Neural progenitor cell (in vitro differentiated cells): ENCODE measurements at regions not wholly inside any gene's neighbourhood (a gene's known extent, or its start where the extent isn't known, plus 50 kb on each side); places are given as distances from the start of the nearest gene placed in this dataset.

Experiments used
- DNase-seq: peaks from one replicate; pipeline ENCODE4 v3.0.0-alpha.2; 2016; ENCODE audit warnings: low spot score
- H2AFZ ChIP-seq: fragments of 200-600 bp; sonication (generic); replicated peaks from 2 replicates; pipeline ENCODE4 v1.6.1; 2016; ENCODE audit warnings: antibody characterized with exemption
- H3F3A ChIP-seq: fragments of 200-600 bp; sonication (generic); 2 replicates; pipeline ENCODE4 v1.6.1; 2016; ENCODE audit warnings: antibody characterized with exemption, low read depth
- H3K27ac ChIP-seq: fragments of 200-600 bp; sonication (generic); 2 replicates; pipeline ENCODE4 v1.5.1; 2016; ENCODE audit warnings: mild to moderate bottlenecking
- H3K27me3 ChIP-seq: fragments of 200-600 bp; sonication (generic); 2 replicates; pipeline ENCODE4 v1.6.1; 2016; ENCODE audit warnings: mild to moderate bottlenecking, moderate library complexity
- H3K36me3 ChIP-seq: fragments of 200-600 bp; sonication (generic); 2 replicates; pipeline ENCODE4 v1.5.1; 2016
- H3K4me1 ChIP-seq: fragments of 200-600 bp; sonication (generic); 2 replicates; pipeline ENCODE4 v1.6.1; 2016; ENCODE audit warnings: mixed run types
- H3K4me2 ChIP-seq: fragments of 200-600 bp; sonication (generic); 2 replicates; pipeline ENCODE4 v1.6.1; 2016
- H3K4me3 ChIP-seq: fragments of 200-600 bp; sonication (generic); 2 replicates; pipeline ENCODE4 v1.5.1; 2016
- H3K79me2 ChIP-seq: fragments of 200-600 bp; sonication (generic); 2 replicates; pipeline ENCODE4 v1.6.1; 2016; ENCODE audit warnings: low read depth
- H3K9ac ChIP-seq: fragments of 200-600 bp; sonication (generic); 2 replicates; pipeline ENCODE4 v1.6.1; 2016
- H3K9me3 ChIP-seq: fragments of 200-600 bp; sonication (generic); 2 replicates; pipeline ENCODE4 v1.5.1; 2016; ENCODE audit warnings: low read depth
- H4K20me1 ChIP-seq: fragments of 200-600 bp; sonication (generic); 2 replicates; pipeline ENCODE4 v1.6.1; 2016; ENCODE audit warnings: low read depth
- H3K27ac Mint-ChIP-seq: 3 replicates; pipeline ENCODE4 v1.8.0; 2021; ENCODE audit warnings: mixed read lengths
- H3K27me3 Mint-ChIP-seq: 2 replicates; pipeline ENCODE4 v1.8.0; 2022; ENCODE audit warnings: low read depth, mild to moderate bottlenecking, inconsistent platforms, moderate library complexity, mixed read lengths; ENCODE audit not compliant: insufficient read depth
- H3K36me3 Mint-ChIP-seq: 3 replicates; pipeline ENCODE4 v1.8.0; 2021; ENCODE audit warnings: mixed read lengths
- H3K4me1 Mint-ChIP-seq: 3 replicates; pipeline ENCODE4 v1.8.0; 2021; ENCODE audit warnings: mixed read lengths
- H3K4me3 Mint-ChIP-seq: 3 replicates; pipeline ENCODE4 v1.8.0; 2021; ENCODE audit warnings: mild to moderate bottlenecking, moderate library complexity, mixed read lengths
- H3K9me3 Mint-ChIP-seq: 3 replicates; pipeline ENCODE4 v1.8.0; 2020; ENCODE audit warnings: mixed read lengths
- CTCF ChIP-seq: fragments of 200-600 bp; sonication (generic); IDR thresholded peaks from 2 replicates; pipeline ENCODE4 v1.5.1; 2017; ENCODE audit warnings: antibody characterized with exemption, mild to moderate bottlenecking
- EZH2 ChIP-seq: fragments of 200-600 bp; sonication (generic); IDR thresholded peaks from 2 replicates; pipeline ENCODE4 v1.6.1; 2017; ENCODE audit warnings: antibody characterized with exemption, mild to moderate bottlenecking, moderate library complexity
- EZH2phosphoT487 ChIP-seq: fragments of 200-600 bp; sonication (generic); IDR thresholded peaks from 2 replicates; pipeline ENCODE4 v1.6.1; 2017; ENCODE audit warnings: antibody characterized with exemption

- Histone ChIP-seq H3K4me1 (no peaks in the 10 kb centered on the region), H2AFZ (no peak overlapping the region), H3F3A (no peaks in the 10 kb centered on the region), H3K9ac (no peak overlapping the region), H3K4me3 (no peak overlapping the region), H3K9me3 (no peaks in the 10 kb centered on the region), H3K27me3 (no peaks in the 10 kb centered on the region), H3K4me2 (no peak overlapping the region), H3K79me2 (no peaks in the 10 kb centered on the region), H4K20me1 (no peaks in the 10 kb centered on the region), H3K27ac (no peak overlapping the region), H3K36me3 (no peaks in the 10 kb centered on the region)
- no peak for TF ChIP-seq EZH2phosphoT487
- TF ChIP-seq CTCF: no peak
- no peak for TF ChIP-seq EZH2
- H3K36me3 Mint-ChIP-seq: no peaks in the 10 kb centered on the region
- no peaks in the 10 kb centered on the region for H3K9me3 Mint-ChIP-seq
- no peak overlapping the region for H3K27ac Mint-ChIP-seq
- H3K4me3 Mint-ChIP-seq: no peak overlapping the region
- DNase-seq: no peak
- H3K27me3 Mint-ChIP-seq: no peaks in the 10 kb centered on the region
- H3K4me1 Mint-ChIP-seq: no peaks in the 10 kb centered on the region
These were observed 165.0 kb upstream of the HS3ST1 start for GRCh38 chr4:11593576-11594116.

- Mint-ChIP-seq H3K4me1 (no peaks in the 10 kb centered on the region), H3K4me3 (no peak overlapping the region), H3K36me3 (no peaks in the 10 kb centered on the region), H3K27ac (no peak overlapping the region), H3K9me3 (no peaks in the 10 kb centered on the region), H3K27me3 (no peaks in the 10 kb centered on the region)
- Histone ChIP-seq H3K4me3 (no peak overlapping the region), H3K4me1 (no peaks in the 10 kb centered on the region), H3K36me3 (no peaks in the 10 kb centered on the region), H3K9ac (no peak overlapping the region), H3K27me3 (no peaks in the 10 kb centered on the region), H3F3A (no peaks in the 10 kb centered on the region), H3K79me2 (no peaks in the 10 kb centered on the region), H4K20me1 (no peaks in the 10 kb centered on the region), H2AFZ (no peak overlapping the region), H3K9me3 (no peaks in the 10 kb centered on the region), H3K27ac (no peak overlapping the region), H3K4me2 (no peak overlapping the region)
- no peak for DNase-seq
- TF ChIP-seq EZH2phosphoT487: no peak
- no peak for TF ChIP-seq CTCF
- TF ChIP-seq EZH2: no peak
These were observed 163.6 kb upstream of the HS3ST1 start for GRCh38 chr4:11592276-11592675.

- Histone ChIP-seq H3K27ac (no peak overlapping the region), H3K4me1 (no peaks in the 10 kb centered on the region), H3K9ac (no peak overlapping the region), H4K20me1 (no peaks in the 10 kb centered on the region), H3K9me3 (no peaks in the 10 kb centered on the region), H3F3A (no peaks in the 10 kb centered on the region), H3K4me2 (no peak overlapping the region), H3K36me3 (no peaks in the 10 kb centered on the region), H2AFZ (no peak overlapping the region), H3K4me3 (no peak overlapping the region), H3K79me2 (no peaks in the 10 kb centered on the region), H3K27me3 (no peaks in the 10 kb centered on the region)
- H3K4me1 Mint-ChIP-seq: no peaks in the 10 kb centered on the region
- H3K36me3 Mint-ChIP-seq: no peaks in the 10 kb centered on the region
- no peaks in the 10 kb centered on the region for H3K9me3 Mint-ChIP-seq
- TF ChIP-seq EZH2 (no peak), EZH2phosphoT487 (no peak), CTCF (no peak)
- H3K27me3 Mint-ChIP-seq: peaks cover 2% of the 10 kb centered on the region
- no peak overlapping the region for H3K27ac Mint-ChIP-seq
- no peak for DNase-seq
- no peak overlapping the region for H3K4me3 Mint-ChIP-seq
These were observed 161.4 kb upstream of the HS3ST1 start for GRCh38 chr4:11590132-11590531.
